ENCODE measurements at regions not wholly inside any gene's neighbourhood (a gene's known extent, or its start where the extent isn't known, plus 50 kb on each side); places are given as distances from the start of the nearest gene placed in this dataset.

- TF ChIP-seq CTCF (IDR thresholded peaks at IDR 0.05): no peak
- no peak for TF ChIP-seq POLR2A (IDR thresholded peaks at IDR 0.05)
These were observed 118.3 kb upstream of the EEF2KMT start for GRCh38 chr16:5215901-5216300.
